ENCODE measurements at regions not wholly inside any gene's neighbourhood (a gene's known extent, or its start where the extent isn't known, plus 50 kb on each side); places are given as distances from the start of the nearest gene placed in this dataset.

DNA sequence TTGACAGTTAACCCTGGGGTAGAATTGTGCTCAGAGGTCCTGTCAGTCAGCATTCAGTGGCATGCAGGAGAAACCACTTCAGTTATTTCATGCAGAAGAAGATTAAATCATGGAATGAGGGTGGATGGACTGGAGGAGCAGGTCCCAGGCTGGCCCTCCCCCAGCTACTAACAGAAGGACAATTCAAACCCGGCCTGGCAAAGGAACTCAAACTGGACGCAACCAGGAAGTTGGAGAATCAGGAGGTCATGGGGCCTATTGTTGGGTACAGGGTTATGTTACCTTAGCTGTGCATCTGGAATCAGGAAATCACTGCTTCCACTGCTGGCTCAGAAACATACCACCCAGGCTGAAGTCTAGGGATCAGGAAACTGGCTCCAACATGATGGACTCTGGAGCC, 121.4 kb downstream of the GPAT3 start:
- Histone ChIP-seq H3K27me3 (replicated peaks; ENCODE audit: insufficient read depth, low read depth, low read length, poor library complexity) (no peaks in the 10 kb centered on the region), H3K4me1 (ENCODE audit: insufficient read depth, low read length, poor library complexity, severe bottlenecking) (no peaks in the 10 kb centered on the region), H3K4me3 (ENCODE audit: low read depth, low read length, poor library complexity, severe bottlenecking) (no peak overlapping the region), H3K9me3 (ENCODE audit: low read depth, low read length, poor library complexity, severe bottlenecking) (no peaks in the 10 kb centered on the region), H3K27ac (ENCODE audit: low read depth, low read length, poor library complexity, severe bottlenecking) (no peak overlapping the region), H3K36me3 (ENCODE audit: insufficient read depth, low read length, poor library complexity, severe bottlenecking) (no peaks in the 10 kb centered on the region)
- intact Hi-C loops (cut with micrococcal nuclease; ENCODE audit: unreplicated experiment) = no loop called here
- BruUV-seq (replicated peaks) = no TSS peak
- ChIA-PET POLR2A (ENCODE audit: low non-redundant PET) (no interaction called here), CTCF (no interaction called here)
- no peak for TF ChIP-seq EZH2 (IDR thresholded peaks at IDR 0.05; ENCODE audit: borderline replicate concordance, low read depth, low read length, poor library complexity, severe bottlenecking)
- TF ChIP-seq, protein P1, sequence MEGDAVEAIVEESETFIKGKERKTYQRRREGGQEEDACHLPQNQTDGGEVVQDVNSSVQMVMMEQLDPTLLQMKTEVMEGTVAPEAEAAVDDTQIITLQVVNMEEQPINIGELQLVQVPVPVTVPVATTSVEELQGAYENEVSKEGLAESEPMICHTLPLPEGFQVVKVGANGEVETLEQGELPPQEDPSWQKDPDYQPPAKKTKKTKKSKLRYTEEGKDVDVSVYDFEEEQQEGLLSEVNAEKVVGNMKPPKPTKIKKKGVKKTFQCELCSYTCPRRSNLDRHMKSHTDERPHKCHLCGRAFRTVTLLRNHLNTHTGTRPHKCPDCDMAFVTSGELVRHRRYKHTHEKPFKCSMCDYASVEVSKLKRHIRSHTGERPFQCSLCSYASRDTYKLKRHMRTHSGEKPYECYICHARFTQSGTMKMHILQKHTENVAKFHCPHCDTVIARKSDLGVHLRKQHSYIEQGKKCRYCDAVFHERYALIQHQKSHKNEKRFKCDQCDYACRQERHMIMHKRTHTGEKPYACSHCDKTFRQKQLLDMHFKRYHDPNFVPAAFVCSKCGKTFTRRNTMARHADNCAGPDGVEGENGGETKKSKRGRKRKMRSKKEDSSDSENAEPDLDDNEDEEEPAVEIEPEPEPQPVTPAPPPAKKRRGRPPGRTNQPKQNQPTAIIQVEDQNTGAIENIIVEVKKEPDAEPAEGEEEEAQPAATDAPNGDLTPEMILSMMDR (conservative IDR thresholded peaks at IDR 0.05; ENCODE audit: low read depth, low read length) = no peak
- DNase-seq (ENCODE audit: low spot score) = no peak
